Activated CD8-positive, alpha-beta memory T cell treated with anti-CD3 and anti-CD28 coated beads, Interleukin-2, amount 50 U/mL, for 24 hours (primary cell): ENCODE measurements at regions not wholly inside any gene's neighbourhood (a gene's known extent, or its start where the extent isn't known, plus 50 kb on each side); places are given as distances from the start of the nearest gene placed in this dataset.
"Not testable (repeated sequence)": the region's sequence is repeated elsewhere in the genome, so short reads cannot be mapped to it uniquely, and the experiment has no call there.

ENCODE experiments used
- DNase-seq: peaks from one replicate; pipeline ENCODE4 v3.0.0-alpha.2; 2020; ENCODE audit errors: extremely low read depth

DNA sequence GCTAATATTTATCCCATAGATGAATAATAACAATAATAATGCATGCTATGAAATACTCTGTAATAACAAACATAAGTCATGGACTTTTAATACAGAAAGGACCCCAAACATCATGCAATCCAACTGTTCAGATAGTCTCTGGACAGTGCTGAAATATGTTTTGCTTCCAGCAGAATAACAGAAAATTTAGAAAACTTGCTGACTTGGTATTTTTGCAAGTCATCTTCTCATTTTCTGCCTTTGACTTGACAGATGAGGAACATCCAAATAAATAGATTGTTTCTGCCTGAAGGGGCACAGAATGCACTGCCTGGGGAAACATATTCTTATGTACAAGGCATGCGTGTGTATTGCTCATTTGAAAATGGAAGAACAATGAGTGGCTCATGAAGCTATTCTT, 442.4 kb upstream of the GRM7 start:
- no peak for DNase-seq

DNA sequence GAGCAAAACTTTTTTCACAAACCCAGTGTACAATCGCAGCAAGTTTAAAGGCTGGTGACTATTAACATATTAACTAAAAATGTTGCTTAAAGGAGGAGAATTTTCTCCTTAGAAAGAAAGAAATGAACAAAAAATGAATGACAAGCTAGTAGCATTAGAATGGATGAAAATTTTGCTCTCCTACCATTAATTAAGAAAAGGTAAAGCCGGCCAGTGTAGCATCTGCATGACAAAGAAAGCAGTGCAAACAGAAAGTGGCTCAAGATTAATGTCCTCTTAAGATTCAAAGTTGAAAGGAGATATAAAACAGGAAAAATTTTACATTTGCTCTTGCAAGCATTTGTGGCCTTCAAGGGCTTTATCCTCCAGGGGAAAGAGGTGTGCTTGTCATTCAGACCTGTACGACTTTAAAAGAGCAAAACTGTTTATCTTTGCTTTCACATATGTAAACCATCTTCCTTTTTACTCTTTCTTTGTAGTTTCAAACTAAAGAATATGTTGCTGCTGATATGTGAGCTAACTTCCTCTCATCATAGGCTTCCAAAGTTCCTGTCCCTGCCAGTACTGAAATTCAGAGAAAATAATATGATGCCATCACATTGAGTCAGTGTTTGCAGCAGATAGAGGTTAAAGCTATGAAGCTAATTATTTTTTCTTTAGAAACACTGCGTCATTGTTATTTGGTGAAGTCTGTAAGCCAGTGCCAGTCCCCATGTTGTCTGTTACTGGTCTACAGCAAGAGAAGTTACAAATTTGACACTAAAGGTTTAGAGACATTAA, 439.1 kb upstream of the GRM7 start:
- no peak for DNase-seq

DNA sequence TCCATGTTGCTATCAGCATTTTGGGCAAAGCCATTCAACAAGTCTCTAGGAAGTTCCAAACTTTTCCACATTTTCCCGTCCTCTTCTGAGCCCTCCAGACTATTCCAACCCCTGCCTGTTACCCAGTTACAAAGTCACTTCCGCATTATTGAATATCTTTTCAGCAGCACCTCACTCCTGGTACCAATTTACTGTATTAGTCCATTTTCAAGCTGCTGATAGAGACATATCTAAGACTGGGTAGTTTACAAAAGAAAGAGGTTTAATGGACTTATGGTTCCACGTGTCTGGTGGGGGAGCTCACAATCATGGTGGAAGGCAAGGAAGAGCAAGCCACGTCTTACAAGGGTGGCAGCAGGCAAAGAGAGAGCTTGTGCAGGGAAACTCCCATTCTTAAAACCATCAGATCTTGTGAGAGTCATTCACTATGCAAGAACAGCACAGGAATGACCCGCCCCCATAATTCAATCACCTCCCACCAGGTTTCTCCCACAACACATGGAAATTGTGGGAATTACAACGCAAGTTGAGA, 435.6 kb upstream of the GRM7 start:
- no peak for DNase-seq

DNA sequence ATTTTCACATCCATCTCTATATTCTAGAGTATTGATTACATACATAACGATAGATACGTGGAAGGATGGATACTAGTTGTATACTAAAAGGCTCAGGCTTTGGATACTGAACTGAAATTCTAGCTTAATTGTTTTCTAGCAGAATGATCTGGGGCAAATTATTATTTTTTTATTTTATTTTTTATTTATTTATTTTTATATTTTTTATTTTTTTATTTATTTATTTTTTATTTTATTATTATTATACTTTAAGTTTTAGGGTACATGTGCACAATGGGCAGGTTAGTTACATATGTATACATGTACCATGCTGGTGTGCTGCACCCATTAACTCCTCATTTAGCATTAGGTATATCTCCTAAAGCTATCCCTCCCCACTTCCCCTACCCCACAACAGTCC, 432.6 kb upstream of the GRM7 start:
- not testable (repeated sequence) for DNase-seq

DNA sequence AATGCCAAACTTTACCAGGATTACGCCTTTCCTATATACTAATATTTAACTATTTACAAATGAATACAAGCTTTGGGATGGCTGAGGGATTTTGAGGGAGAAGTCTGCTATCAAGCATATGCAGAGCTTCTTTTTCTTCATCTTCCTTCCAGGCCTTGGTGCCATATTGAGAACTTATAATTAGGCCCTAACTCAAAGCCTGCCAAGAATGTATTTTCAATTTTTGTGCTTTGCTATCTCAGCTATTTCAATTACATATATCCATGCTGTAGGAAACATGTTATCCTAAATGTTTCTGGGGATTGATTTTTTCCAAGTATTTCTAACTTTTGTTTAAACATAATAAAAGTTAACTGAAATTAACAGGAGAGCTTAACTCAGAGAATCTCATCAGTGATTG, 425.0 kb upstream of the GRM7 start:
- DNase-seq, result no peak

DNA sequence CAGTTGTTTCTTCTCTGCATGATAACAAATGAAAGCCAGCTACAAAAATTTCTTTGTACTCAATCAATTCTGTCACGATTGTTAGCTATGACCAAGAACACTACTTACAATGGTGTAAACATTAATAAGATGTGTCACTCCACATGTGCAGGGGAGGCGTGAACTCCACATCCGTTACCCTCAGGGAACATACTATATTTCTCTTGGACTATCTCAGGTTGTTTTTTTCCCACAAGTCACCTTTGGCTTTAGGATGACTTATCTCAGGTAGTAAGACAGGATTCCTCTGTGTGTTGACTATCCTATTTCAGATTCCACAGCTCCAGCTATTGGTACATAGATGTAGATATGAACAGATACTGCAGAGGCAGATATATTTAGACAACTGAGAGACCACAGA, 423.3 kb upstream of the GRM7 start:
- DNase-seq, result no peak

DNA sequence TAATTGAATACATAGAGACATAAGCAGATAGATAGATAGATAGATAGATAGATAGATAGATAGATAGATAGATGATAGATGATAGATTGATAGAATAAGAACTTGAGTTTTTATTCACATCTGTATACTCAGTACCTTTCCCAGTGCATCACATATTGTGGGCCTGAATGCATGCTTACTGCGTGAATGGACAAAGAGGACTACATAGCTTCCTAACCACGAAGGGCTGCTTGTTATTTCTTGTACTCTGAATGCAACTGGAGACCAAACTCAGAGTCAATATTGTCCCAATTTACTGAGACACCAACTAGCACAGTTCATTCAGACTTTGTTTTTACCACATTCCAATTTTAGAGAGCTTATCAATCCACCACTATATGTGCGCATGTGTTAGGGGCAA, 422.9 kb upstream of the GRM7 start:
- DNase-seq, result no peak

DNA sequence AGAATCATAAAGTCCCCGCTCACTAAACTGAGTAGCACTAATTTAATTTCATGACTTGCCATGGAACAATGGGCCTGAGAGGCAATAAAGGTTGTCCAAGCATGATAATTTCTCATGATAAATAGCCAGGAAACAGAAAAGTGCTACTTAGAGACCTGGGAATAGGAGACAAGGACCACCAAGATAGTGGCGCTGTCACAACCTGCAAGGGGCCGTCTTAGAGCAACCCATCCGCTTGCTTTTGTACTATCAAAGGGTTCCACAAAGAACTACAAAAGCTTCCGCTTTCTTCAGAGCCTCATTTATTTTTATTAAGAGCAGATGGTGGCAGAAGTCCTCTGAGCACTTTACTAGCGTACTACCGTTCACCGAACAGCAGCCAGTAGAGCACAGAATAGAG, 421.7 kb upstream of the GRM7 start:
- no peak for DNase-seq

DNA sequence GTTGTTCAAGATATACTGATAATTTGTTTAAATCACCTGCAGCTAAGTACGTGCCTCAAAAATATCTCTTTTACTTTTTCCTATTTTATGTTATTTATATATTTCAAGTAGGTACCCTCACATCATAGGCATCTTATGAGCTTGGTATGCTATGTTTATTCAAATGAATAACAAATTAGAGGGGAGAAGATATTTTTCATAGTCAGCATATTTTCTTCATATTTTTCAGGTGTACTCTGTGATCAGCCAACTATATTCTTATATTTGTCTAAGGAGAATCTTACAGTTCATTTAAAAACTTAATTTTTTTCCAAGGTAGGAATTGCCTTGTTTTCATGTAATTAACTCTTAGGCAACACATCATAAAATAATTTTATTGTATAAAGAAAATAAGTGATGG, 421.1 kb upstream of the GRM7 start:
- no peak for DNase-seq

DNA sequence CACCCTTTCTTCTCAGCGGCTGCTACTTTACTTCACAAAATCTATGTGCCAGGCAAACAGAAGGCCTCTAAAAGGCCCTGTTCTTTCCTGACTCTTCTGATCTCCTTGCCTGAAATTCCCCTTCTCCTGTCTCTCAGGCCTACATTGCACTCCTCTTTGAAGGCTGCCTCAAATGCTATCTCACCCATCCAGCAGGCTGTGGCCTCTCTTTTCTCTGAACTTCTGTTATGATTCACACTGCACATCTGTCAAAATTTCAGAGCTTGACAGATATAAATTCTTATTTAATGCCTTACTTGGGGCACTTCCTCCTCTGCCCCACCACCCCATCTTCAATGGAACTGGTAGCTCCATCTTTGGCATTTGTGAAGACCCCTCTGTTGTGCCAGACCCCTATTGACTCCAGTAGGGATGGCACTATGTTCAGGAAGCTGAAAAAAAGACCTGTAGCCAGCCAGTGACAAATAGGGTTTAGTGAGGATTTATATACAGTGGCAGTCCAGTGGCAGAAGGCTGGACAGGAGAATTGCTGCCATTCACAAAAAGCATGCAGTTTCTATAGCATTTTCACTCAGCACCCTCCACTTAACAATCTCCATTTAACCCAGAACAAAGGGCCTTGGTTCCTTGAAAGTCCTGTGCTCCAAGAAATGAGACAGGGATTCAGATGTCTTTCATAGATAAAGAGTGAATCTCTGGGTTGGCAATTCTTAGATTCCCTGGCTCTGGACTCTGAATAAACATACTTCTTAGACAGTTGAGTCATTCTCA, 415.8 kb upstream of the GRM7 start:
- DNase-seq, result no peak

DNA sequence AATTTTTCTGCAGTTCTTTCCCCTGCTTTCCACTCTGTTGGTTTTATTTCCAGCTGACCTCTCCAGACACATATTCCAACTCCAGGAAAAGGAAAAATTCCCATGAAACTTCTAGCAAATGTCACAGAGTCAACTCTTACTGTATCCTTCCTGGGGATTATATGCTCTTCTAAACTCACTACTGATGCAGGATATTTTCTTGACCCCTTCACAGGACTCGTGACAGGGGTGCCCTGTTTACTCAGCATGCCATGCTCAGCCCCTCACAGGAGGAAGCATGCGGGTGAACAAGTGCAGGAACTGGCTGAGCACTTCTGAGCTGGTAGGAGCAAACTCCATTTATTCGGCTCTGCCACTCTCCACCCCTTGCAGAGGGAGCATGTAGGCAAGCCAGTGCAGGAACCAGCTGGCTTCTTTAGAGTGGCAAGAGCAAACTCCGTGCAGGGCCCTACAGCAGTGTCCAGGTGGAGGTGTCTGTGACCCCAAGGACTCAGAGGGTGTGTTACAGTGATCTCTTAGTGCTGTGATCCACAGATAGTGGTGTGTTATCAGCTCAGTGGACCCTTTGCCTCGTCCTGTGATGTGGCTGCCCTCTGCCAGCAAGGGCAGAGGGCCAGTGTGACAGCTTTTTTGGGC, 413.6 kb upstream of the GRM7 start:
- no peak for DNase-seq

DNA sequence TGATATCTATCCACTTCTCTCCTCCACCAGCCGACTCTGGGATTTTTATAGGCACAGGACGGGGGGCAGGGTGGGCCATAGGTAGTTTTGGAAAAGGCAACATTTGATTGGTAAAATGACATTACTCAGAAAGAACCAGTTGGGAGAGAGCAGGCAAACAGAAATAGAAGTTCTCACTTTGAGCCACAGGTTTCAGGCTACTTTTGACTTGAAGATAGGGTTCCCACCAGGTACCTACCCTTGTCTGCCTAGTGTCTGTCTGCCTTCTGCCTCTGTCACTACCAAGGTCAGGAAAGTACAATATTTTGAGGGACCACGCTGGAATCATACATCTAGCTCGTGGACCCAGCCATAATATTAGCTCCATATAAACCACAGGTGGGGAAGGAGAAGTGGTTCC, 412.9 kb upstream of the GRM7 start:
- no peak for DNase-seq

DNA sequence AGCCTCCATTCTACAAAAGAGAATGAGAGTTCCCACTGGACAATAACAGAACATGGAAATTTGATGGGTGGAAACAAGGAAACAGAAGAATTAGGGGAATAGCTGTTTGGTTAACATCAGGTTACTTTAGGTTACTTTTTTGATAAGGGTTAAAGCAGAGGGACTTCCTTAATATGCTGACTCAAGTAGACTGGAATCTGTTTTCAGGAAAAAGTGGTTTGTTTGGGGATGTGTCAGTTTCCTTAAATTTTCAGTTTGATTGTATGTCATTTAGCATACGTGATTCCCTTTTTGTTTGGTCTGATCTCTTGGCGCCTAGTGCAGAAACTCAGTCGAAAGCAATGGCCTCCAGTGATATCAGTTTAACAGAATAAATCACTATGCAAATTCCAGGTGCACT, 411.8 kb upstream of the GRM7 start:
- DNase-seq, result no peak

DNA sequence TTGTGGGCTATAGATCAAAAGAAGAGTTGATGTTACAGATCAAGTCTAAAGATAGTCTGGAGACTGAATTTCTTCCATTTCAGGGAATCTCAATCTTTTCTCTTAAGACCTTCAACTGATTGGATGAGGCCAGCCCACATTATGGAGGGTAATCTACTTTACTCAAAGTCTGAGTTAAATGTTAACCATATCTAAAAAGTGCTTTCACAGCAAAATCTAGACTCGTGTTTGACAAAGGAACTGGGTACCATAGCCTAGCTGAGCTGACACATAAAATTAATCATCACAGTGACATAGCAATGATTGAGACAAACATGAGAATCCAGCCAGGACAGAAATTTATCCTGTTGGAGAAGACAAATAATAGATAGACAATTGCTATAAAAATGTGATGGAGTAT, 407.9 kb upstream of the GRM7 start:
- no peak for DNase-seq

DNA sequence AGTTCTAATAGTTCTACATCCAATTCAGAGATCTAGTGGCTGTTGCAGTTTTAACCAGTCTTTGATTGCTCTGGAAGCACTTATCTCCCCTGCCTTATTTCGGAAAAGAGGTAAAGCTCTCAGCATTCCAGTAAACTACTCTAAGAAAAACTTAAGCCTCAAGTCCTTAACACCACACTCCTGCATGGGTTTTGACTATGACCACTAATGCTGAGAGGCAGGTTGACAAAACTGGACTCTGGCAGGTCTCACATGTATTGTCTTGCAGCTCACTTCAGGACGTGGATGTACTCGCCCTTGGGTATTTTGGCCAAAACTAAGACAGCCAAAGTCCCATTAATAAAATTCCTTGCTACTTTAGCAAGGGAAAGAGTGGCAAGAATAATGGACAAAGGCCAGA, 405.9 kb upstream of the GRM7 start:
- DNase-seq, result no peak

DNA sequence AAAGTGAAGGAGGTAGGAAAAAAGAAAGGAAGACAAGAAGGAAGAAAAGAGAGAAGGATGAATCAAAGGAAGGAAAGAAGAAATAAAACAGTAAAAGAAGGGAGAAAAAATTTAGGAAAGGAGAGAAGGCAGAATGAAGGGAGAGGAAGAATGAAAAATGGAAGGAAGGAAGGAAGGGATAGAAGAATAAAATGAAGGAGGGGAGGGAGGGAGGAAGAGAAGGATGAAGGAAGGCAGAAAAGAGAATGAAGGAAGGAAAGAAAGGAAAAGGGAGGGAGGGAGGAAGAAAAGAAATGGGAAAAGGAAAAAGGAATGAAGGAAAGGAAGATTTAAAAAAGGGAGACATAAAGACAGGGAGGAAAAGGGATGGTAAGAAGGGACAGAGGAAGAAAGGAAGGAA, 393.7 kb upstream of the GRM7 start:
- DNase-seq, result no peak

DNA sequence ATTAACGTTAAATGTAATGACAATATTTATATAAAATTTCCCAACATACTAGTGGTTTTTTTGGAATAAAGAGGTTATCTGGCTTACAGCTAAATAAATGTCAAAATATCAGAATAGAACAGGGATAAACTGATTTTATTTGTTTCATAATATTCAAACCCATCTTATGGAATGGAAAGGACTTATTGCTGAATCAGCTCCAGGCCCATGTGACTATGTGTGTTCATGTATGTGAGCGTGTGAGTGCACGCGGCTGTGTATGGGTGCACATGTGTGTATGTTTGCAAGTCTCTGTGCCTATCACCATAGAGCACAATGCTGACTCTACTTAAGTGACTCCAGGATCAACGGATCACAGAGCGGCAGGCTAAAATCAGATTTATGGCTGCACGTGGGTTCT, 392.3 kb upstream of the GRM7 start:
- no peak for DNase-seq

DNA sequence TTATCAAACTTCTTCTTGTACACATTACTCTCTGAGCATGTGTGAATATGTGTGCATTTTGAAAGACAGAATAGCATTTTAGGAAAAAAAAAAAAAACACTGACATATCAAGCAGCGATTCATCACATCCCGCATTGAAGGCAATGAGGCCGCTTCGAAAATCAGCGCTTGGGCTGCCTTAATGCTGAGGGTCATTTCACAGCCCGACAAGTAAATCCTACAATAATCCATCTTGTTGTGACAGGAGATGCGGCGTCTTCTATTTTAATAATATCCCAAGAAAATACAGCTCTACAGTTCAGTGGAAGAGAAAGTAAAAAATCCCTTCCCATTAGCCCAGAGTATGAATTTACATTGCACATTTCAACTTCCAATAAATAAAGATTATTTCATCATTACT, 389.2 kb upstream of the GRM7 start:
- DNase-seq, result no peak

DNA sequence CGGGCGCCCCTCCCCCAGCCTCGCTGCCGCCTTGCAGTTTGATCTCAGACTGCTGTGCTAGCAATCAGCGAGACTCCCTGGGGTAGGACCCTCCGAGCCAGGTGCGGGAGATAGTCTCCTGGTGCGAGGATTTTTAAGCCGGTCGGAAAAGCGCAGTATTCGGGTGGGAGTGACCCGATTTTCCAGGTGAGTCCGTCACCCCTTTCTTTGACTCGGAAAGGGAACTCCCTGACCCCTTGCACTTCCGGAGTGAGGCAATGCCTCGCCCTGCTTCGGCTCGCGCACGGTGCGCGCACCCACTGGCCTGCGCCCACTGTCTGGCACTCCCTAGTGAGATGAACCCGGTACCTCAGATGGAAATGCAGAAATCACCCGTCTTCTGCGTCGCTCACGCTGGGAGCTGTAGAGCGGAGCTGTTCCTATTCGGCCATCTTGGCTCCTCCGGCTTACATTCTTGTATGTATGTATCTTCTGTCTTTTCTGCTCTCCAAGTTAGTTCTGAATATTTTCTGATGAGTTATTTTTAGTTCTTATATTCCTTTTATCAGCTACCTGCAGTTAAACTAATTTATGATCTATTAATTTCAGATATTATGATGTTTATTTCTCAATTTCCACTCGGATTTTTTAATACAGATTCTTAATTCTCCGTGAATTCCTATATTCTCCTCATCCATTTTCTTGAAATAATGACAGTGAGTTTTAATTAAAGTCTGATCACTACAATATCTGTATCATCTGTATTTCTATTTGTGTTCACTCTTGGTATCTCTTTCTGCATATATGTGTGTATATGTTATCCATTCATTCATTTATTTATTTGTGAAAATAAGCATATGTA, 370.2 kb upstream of the GRM7 start:
- DNase-seq, result not testable (repeated sequence)

DNA sequence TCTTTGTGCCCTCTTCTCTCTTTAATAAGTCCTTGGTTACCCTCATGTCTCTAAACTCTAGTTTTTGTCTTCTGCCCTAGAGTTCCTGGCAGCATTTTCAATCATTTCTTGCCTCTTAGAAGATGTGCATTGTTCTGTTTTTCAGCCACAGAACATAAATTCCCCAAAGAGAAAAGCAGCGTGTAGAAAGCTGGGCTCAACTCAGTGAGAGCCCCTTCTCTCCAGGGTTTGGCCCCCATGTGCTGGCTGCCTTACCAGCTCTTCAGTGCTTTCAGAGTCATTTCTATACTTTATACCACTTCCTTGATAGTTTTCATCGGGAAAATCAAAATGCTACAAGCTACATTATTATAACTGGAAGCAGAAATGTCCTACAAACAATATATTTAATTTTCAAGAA, 369.1 kb upstream of the GRM7 start:
- DNase-seq, result no peak

DNA sequence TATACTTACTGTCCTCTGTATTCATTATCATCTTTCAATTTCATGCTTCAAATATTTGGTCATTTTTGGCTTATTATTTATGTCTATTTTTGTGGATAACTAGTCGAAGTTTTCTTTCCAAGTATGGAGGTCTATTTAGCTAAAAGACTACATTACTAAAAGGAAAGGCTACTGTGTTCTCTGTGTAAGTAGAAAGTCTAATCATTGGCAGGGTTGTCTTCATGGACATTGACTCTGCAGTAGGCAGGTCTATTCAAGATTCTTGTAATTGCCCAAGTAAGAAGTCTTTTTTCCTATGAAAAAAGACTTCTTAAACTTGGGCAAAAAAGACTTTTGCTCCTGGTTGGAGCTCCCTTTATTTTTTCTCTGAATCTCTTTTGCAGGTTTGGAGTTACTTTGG, 368.6 kb upstream of the GRM7 start:
- no peak for DNase-seq

DNA sequence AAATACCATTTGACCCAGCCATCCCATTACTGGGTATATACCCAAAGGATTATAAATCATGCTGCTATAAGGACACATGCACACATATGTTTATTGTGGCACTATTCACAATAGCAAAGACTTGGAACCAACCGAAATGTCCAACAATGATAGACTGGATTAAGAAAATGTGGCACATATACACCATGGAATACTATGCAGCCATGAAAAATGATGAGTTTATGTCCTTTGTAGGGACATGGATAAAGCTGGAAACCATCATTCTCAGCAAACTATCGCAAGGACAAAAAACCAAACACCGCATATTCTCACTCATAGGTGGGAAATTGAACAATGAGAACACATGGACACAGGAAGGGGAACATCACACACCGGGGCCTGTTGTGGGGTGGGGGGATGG, 362.0 kb upstream of the GRM7 start:
- not testable (repeated sequence) for DNase-seq
